Subcutaneous abdominal adipose tissue (tissue), 5 donors: ENCODE measurements at regions not wholly inside any gene's neighbourhood (a gene's known extent, or its start where the extent isn't known, plus 50 kb on each side); places are given as distances from the start of the nearest gene placed in this dataset.

Experiments used
- H3K27ac ChIP-seq: one replicate; pipeline ENCODE4 v1.7.0; 2013; ENCODE audit warnings: low read depth, mild to moderate bottlenecking, inconsistent platforms, low read length, moderate library complexity
- H3K27me3 ChIP-seq, 5 donors: one replicate each; pipeline ENCODE4 v1.7.0; 2013; ENCODE audit warnings: low read length in 5 of 5, inconsistent platforms in 1 of 5; ENCODE audit not compliant: control insufficient read depth in 5 of 5, insufficient read depth in 4 of 5
- H3K36me3 ChIP-seq, 5 donors: one replicate each; pipeline ENCODE4 v1.7.0; 2013; ENCODE audit warnings: low read length in 5 of 5; ENCODE audit not compliant: control insufficient read depth in 5 of 5, insufficient read depth in 5 of 5
- H3K4me1 ChIP-seq, 5 donors: one replicate each; pipeline ENCODE4 v1.7.0; 2013; ENCODE audit warnings: low read length in 5 of 5, mild to moderate bottlenecking in 3 of 5, moderate library complexity in 1 of 5; ENCODE audit not compliant: control insufficient read depth in 5 of 5, insufficient read depth in 5 of 5
- H3K4me3 ChIP-seq, 5 donors: one replicate each; pipeline ENCODE4 v1.7.0; 2013; ENCODE audit warnings: low read length in 5 of 5, low read depth in 1 of 5
- H3K9ac ChIP-seq, 5 donors: one replicate each; pipeline ENCODE4 v1.7.0; 2013; ENCODE audit warnings: low read length in 5 of 5, mild to moderate bottlenecking in 4 of 5, moderate library complexity in 3 of 5
- H3K9me3 ChIP-seq, 5 donors: one replicate each; pipeline ENCODE4 v1.7.0; 2013; ENCODE audit warnings: low read length in 5 of 5; ENCODE audit not compliant: control insufficient read depth in 5 of 5
- donor health status: healthy.
- donor health status: healthy.
- donor health status: healthy.
- donor health status: healthy.
- donor health status: healthy.

DNA sequence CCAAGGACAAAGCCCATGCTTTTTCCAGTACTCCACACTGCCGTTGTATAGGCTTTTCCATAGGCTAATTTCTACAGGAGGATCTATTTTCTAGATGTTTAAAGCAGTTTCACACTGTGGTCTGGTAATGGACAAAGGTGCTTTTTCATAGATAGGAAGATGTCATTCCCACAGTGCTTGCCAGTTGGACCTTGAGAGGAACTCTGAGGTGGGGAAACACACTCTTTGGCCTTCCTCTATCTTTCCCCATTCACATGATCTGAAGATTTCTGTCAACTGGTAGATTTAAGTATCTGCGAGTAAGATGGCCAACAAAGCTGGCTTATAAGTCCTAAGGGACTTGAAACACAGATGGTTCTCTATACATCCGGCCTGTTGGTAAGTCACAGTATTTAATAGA lies 477.3 kb downstream of the UTRN start:
- Histone ChIP-seq H3K27me3 (no peaks in the 10 kb centered on the region), H3K9me3 (no peaks in the 10 kb centered on the region), H3K9ac (no peak overlapping the region), H3K36me3 (peaks cover 9 to 32% (median 22%) of the 10 kb centered on the region in 5 donors), H3K4me3 (no peak overlapping the region), H3K4me1 (no peaks in the 10 kb centered on the region), H3K27ac (no peak overlapping the region)

DNA sequence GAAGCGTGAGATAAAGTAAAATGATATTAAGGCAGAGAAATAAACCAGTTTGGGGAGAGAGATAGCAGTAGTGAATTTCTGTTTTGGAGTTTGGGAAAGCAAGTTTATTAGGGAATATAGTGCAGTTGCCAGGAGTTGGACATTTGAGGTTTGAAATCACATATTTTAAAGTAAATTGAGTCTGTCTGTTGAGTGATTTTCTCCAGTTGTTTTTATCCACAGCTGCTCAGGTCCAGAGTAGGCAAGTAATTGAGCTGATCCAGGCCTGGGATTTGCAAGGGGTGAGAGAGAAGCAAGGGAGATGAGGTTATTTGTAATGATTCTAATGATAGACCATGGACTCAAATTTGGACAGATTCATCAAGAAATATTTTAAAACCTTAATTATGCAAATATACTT lies 481.9 kb downstream of the UTRN start:
- H3K9me3 ChIP-seq: no peaks in the 10 kb centered on the region
- peaks cover 8 to 27% (median 19%) of the 10 kb centered on the region in 5 donors for H3K36me3 ChIP-seq

DNA sequence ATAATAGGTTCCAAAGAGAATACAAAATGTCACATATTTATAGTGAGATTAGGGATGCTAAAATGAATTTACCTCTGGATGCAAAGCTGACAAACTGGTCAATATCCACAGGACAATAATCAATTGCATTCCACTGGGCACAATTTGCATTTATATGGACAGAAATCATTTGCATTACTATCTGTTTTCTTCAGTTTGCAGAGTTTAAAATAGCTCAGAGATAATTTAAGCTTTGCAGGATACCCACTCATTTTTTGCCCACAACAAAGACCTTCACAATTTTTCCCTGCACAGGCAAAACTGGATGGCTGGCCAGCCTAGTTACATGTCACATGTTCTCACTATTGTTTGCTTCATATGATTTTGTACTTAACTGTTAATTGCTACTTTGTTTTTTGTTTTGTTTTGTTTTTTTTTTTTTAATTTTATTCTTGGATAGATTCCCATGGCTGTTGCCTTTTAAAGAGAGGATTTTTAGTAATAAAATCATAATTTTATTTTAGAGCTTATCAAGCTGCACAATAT lies 483.5 kb downstream of the UTRN start:
- H3K9me3 ChIP-seq: no peaks in the 10 kb centered on the region
- peaks cover 6 to 15% (median 7%) of the 10 kb centered on the region in 5 donors for H3K36me3 ChIP-seq
- no peak overlapping the region for H3K4me3 ChIP-seq
- H3K27ac ChIP-seq: no peak overlapping the region
- no peak overlapping the region for H3K9ac ChIP-seq
- no peaks in the 10 kb centered on the region for H3K27me3 ChIP-seq
- H3K4me1 ChIP-seq: peaks cover 0 to 12% (median 8%) of the 10 kb centered on the region in 5 donors

More for the DNA sequence above, 481.9 kb downstream of the UTRN start:
- Histone ChIP-seq H3K27ac (no peak overlapping the region), H3K4me3 (no peak overlapping the region), H3K9ac (no peak overlapping the region), H3K4me1 (peaks cover 0 to 12% (median 8%) of the 10 kb centered on the region in 5 donors), H3K27me3 (no peaks in the 10 kb centered on the region)

DNA sequence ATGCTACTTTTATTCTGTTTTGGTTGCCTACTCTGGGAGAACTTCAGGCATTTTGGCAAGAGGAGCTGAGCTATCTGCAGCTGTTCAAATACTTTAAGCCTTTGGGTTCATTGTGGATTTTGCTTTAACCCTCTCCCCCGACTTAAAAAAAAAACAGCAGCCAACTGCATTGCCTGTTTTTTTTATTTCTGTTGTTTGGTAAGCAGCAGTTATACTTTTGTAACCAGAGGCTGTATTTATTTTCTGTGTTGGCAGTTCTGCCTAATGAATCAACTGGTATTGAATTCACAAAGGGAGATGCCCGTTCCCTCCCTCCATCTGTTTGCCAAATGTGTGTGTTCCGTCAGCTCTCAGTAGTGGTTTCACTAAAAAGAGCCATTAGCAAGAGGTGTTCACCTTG lies 484.0 kb downstream of the UTRN start:
- Histone ChIP-seq H3K27ac (peak overlapping the region; percentile 34), H3K4me1 (peaks cover 0 to 12% (median 8%) of the 10 kb centered on the region in 5 donors), H3K9me3 (no peaks in the 10 kb centered on the region), H3K9ac (no peak overlapping the region), H3K27me3 (no peaks in the 10 kb centered on the region), H3K36me3 (peaks cover 6 to 18% (median 11%) of the 10 kb centered on the region in 5 donors), H3K4me3 (no peak overlapping the region)

DNA sequence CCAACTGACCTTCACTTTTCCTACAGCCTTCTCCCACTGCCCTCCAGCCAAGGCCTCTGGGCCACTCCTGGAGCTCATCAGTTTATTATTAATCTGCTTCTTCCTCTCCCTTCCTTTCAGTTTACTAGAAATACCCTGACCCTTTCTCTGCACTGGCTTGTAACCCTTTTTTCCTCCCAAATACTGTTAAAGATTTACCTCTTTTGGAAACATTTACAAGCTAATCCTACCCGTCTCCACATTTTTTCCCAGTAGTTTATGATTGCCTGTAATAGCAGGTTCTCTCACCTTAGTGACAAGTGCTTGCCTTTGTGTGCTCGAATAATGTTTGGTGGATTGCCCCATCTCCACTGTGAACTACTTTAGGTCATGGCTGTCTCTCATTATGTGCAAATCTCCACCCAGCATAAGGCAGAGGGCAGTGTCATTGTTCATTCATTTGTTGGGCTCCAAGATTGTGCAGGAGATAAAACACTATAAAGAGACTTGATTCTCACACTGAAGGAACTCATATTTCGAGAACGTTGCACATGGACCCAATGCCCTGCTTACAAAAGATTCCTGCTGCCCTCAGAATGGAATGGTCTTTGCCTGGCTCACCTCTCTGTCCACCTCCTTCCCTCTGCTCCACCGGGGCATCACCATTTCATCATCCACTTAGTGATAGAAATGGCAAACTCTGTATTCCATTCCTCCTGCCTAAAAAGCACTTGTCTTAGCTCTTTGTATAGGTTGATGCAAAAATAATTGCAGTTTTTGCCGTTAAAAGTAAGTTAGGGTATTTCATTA lies 491.1 kb downstream of the UTRN start:
- Histone ChIP-seq H3K4me3 (no peak overlapping the region), H3K9me3 (no peaks in the 10 kb centered on the region), H3K4me1 (no peaks in the 10 kb centered on the region), H3K9ac (no peak overlapping the region), H3K36me3 (peaks cover 23 to 37% (median 35%) of the 10 kb centered on the region in 5 donors), H3K27me3 (no peaks in the 10 kb centered on the region), H3K27ac (no peak overlapping the region)

DNA sequence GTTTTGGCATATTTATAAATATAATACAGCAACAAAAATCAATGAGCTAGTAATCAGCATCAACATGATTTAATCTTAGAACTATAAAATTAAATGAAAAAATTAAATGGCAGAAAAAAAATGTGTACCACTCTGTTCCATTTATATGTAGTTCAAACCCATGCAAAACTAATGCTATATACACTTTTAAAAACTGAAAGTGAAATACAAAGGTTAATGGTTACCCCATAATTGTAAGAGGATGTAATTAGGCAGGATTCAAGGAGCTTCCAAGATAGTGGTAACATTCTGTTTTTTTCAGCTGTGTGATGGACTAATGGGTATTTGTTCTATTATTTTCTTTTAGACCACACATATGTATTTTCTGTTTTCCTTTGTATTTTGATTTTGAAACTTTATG lies 492.1 kb downstream of the UTRN start:
- no peaks in the 10 kb centered on the region for H3K9me3 ChIP-seq
- no peaks in the 10 kb centered on the region for H3K27me3 ChIP-seq
- H3K4me3 ChIP-seq: no peak overlapping the region
- no peaks in the 10 kb centered on the region for H3K4me1 ChIP-seq
- peaks cover 23 to 44% (median 35%) of the 10 kb centered on the region in 5 donors for H3K36me3 ChIP-seq
- H3K9ac ChIP-seq: no peak overlapping the region
- H3K27ac ChIP-seq: no peak overlapping the region

DNA sequence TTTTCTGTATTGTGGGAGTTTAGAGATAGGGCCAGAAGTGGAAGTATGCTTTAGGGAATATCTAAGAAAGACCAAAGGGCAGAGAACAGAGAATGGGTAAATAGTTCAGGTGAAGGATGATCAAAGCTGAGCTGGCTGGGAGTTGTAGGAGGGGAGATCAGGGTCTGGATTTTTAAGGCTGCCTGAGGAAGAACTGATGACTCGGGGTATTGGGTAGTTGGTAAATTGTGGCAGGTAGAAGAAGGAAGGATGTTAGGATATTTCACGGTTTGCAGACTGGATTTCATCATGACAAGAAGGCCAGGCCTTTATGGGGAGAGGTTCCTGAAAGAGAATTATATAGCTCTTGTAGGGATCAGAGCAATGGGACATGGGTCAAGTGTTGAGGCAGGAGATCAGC lies 492.9 kb downstream of the UTRN start:
- H3K27me3 ChIP-seq: no peaks in the 10 kb centered on the region
- peaks cover 23 to 44% (median 36%) of the 10 kb centered on the region in 5 donors for H3K36me3 ChIP-seq
- H3K9ac ChIP-seq: no peak overlapping the region
- no peaks in the 10 kb centered on the region for H3K9me3 ChIP-seq
- H3K4me3 ChIP-seq: no peak overlapping the region
- H3K27ac ChIP-seq: no peak overlapping the region
- H3K4me1 ChIP-seq: no peaks in the 10 kb centered on the region

DNA sequence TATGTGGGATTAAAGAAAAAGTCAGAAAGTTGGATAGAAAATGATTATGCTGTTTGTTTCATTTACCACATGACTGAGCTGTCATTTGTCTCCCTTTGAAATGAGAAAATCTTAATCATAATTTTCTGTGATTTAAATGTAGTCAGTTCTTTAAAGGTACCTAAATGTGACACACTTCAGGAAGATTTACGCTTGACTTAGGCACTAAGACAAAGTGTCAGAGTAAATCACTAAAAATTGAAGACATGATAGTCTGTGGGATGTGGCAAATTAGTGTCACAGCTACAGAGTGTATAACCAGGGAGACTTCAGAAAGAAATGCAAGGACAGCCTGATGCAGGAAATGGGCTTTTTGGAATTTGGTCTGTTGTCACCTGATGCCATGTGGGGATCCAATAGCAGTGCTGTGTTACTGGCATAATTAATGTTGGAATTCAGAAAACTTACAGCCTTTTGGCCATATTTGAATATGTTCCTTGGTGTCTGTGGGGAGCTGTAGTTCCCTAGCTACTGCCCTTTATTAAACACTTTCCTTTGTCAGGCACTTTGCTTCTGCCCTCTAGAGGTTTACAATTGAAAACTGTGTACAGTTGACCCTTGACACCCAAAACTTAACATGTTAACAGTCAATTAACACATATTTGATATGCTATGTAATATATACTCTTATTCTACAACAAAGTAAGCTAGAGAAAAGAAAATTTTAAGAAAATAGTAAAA lies 493.8 kb downstream of the UTRN start:
- H3K36me3 ChIP-seq: peaks cover 16 to 42% (median 28%) of the 10 kb centered on the region in 5 donors

DNA sequence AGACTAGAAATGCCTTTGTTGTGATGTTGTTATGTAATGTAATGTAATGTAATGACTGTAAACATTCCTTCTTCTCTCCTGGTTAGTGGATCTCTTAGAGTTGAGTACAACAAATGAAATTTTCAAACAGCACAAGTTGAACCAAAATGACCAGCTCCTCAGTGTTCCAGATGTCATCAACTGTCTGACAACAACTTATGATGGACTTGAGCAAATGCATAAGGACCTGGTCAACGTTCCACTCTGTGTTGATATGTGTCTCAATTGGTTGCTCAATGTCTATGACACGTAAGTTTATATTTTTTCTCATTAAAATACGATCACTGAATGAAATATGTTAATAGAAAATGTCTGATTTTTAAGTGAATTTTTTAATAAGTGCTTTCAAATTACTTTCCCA lies 496.7 kb downstream of the UTRN start:
- H3K4me1 ChIP-seq: no peaks in the 10 kb centered on the region
- peaks cover 2 to 29% (median 23%) of the 10 kb centered on the region in 5 donors for H3K36me3 ChIP-seq
- H3K9me3 ChIP-seq: no peaks in the 10 kb centered on the region
- H3K27ac ChIP-seq: no peak overlapping the region
- no peak overlapping the region for H3K4me3 ChIP-seq
- no peaks in the 10 kb centered on the region for H3K27me3 ChIP-seq
- no peak overlapping the region for H3K9ac ChIP-seq

More for the DNA sequence above, 493.8 kb downstream of the UTRN start:
- Histone ChIP-seq H3K27me3 (no peaks in the 10 kb centered on the region), H3K9ac (no peak overlapping the region), H3K9me3 (no peaks in the 10 kb centered on the region), H3K4me1 (no peaks in the 10 kb centered on the region), H3K4me3 (no peak overlapping the region), H3K27ac (no peak overlapping the region)

DNA sequence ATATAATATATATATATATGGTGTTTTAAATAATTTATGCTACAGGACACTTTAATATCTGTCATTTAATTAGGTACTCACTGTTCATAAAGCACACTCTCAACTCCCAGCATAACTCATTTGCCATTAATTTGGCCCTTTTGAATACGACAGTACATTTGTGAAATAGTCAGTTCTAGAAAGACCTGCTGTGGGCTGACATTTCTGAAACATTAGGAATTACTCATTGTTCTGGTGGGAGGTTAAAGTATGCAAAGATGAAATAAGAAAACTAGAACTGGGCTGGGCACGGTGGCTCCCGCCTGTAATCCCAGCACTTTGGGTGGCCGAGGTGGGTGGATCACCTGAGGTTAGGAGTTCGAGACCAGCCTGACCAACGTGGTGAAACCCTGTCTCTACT lies 497.5 kb downstream of the UTRN start:
- Histone ChIP-seq H3K36me3 (peaks cover 2 to 30% (median 24%) of the 10 kb centered on the region in 5 donors), H3K27ac (no peak overlapping the region), H3K9ac (no peak overlapping the region), H3K9me3 (no peaks in the 10 kb centered on the region), H3K4me1 (no peaks in the 10 kb centered on the region), H3K27me3 (no peaks in the 10 kb centered on the region), H3K4me3 (no peak overlapping the region)
